LNCaP clone FGC (cell line): ENCODE measurements at regions not wholly inside any gene's neighbourhood (a gene's known extent, or its start where the extent isn't known, plus 50 kb on each side); places are given as distances from the start of the nearest gene placed in this dataset.
"Not testable (repeated sequence)": the region's sequence is repeated elsewhere in the genome, so short reads cannot be mapped to it uniquely, and the experiment has no call there.

Experiments
- DNase-seq: peaks from one replicate; pipeline ENCODE4 v3.0.0-alpha.2; 2011; ENCODE audit warnings: low read depth
- H3K4me3 ChIP-seq: 2 replicates; pipeline ENCODE4 v1.5.1; 2011; ENCODE audit warnings: mild to moderate bottlenecking, low read depth, low read length, control low read depth
- TF ChIP-seq, protein P1 (sequence below): IDR thresholded peaks from 2 replicates; pipeline ENCODE4 v1.5.1; 2012; ENCODE audit warnings: mild to moderate bottlenecking; ENCODE audit not compliant: control insufficient read depth, insufficient read depth; ENCODE audit errors: extremely low read depth

DNA sequence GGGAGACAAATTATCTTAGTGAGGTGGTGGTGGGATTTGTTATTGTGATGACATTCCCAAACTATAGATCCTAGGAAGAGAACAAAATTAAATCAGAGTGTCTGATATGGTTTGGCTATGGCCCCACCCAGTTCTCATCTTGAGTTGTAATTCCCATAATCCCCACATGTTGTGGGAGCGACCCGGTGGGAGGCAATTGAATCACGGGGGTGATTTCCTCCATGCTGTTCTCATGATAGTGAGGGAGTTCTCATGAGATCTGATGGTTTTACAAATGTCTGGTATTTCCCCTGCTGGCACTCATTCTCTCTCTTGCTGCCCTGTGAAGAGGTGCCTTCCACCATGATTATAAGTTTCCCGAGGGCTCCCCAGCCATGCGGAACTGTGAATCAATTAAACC lies 62.0 kb downstream of the RPL22L1 start:
- DNase-seq, result no peak
- H3K4me3 ChIP-seq, result no peak overlapping the region
- TF ChIP-seq, protein P1, sequence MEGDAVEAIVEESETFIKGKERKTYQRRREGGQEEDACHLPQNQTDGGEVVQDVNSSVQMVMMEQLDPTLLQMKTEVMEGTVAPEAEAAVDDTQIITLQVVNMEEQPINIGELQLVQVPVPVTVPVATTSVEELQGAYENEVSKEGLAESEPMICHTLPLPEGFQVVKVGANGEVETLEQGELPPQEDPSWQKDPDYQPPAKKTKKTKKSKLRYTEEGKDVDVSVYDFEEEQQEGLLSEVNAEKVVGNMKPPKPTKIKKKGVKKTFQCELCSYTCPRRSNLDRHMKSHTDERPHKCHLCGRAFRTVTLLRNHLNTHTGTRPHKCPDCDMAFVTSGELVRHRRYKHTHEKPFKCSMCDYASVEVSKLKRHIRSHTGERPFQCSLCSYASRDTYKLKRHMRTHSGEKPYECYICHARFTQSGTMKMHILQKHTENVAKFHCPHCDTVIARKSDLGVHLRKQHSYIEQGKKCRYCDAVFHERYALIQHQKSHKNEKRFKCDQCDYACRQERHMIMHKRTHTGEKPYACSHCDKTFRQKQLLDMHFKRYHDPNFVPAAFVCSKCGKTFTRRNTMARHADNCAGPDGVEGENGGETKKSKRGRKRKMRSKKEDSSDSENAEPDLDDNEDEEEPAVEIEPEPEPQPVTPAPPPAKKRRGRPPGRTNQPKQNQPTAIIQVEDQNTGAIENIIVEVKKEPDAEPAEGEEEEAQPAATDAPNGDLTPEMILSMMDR, result no peak

DNA sequence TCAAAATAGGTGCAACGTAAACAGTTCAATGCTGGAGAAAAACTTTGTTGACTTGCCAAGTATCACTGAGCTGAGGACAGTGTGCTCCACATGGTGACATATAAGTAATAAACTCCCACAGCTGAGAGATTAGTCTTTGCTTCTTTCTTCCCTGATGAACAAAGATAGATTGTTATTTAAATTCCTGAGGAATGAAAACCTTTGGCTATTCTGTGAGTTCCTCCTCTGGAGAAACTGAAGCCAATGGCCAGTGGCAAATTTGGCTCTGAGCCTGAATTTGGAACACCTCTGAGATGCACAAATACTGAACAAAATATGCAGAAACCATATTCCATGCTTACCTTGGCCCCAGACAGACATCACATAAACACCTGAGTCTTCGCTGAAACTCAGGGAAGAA lies 63.3 kb downstream of the RPL22L1 start:
- TF ChIP-seq, protein P1, result no peak
- no peak overlapping the region for H3K4me3 ChIP-seq
- DNase-seq, result no peak

DNA sequence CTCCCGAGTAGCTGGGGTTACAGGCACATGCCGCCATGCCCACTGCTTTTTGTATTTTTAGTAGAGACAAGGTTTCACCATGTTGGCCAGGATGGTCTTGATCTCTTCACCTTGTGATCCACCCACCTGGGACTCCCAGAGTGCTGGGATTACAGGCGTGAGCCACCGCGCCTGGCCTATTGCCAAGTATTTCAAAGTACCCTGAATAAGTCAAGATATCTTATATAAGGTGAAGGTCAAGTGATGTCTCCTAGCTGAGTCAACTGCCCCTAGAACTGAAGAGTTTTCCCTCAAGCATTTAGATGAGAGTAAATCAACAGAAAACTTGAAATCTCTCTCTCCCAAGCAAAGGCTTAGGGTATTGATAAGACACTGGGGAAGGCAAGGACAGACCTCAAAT lies 63.9 kb downstream of the RPL22L1 start:
- H3K4me3 ChIP-seq, result no peak overlapping the region
- DNase-seq, result no peak
- TF ChIP-seq, protein P1, result no peak

DNA sequence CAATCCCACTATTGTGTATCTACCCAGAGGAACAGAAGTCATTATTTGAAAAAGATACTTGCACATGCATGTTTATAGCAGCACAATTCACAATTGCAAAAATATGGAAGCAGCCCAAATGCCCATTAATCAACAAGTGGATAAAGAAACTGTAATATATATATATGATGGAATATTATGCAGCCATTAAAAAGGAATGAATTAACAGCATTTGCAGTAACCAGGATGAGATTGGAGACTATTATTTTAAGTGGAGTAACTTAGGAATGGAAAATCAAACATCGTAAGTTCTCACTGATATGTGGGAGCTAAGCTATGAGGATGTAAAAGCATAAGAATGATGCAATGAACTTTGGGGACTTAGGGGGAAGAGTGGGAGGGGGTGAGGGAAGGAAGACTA lies 64.7 kb downstream of the RPL22L1 start:
- not testable (repeated sequence) for H3K4me3 ChIP-seq, DNase-seq

DNA sequence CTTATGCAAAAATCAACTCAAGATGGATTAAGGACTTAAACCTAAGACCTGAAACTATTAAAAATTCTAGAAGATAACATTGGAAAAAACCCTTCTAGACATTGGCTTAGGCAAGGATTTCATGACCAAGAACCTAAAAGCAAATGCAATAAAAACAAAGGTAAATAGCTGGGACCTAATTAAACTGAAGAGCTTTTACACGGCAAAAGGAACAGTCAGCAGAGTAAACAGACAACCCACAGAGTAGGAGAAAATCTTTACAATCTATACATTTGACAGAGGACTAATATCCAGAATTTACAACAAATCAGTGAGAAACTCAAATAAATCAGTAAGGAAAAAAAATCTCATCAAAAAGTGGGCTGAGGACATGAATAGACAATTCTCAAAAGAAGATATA lies 65.4 kb downstream of the RPL22L1 start:
- H3K4me3 ChIP-seq, DNase-seq: not testable (repeated sequence)

DNA sequence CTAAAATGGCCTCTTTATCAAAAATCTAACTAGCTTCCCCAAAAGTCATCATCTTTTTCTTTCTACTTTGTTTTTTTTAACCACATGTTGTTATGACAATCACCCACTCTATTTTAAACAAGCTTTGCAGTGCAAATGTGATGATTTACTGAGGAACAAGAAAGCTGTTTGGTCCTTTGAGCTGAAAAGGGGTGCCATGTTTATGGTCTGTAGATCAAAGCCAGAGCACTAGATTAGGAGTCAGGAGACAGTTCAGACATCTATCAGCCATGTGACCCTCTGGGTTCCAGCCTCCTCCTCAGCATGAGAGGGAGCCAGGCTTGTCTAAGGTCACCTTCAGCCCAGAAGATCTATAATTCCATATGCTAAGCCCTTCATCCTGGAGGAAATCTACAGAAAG lies 65.9 kb downstream of the RPL22L1 start:
- H3K4me3 ChIP-seq, result no peak overlapping the region
- TF ChIP-seq, protein P1, result no peak
- no peak for DNase-seq

DNA sequence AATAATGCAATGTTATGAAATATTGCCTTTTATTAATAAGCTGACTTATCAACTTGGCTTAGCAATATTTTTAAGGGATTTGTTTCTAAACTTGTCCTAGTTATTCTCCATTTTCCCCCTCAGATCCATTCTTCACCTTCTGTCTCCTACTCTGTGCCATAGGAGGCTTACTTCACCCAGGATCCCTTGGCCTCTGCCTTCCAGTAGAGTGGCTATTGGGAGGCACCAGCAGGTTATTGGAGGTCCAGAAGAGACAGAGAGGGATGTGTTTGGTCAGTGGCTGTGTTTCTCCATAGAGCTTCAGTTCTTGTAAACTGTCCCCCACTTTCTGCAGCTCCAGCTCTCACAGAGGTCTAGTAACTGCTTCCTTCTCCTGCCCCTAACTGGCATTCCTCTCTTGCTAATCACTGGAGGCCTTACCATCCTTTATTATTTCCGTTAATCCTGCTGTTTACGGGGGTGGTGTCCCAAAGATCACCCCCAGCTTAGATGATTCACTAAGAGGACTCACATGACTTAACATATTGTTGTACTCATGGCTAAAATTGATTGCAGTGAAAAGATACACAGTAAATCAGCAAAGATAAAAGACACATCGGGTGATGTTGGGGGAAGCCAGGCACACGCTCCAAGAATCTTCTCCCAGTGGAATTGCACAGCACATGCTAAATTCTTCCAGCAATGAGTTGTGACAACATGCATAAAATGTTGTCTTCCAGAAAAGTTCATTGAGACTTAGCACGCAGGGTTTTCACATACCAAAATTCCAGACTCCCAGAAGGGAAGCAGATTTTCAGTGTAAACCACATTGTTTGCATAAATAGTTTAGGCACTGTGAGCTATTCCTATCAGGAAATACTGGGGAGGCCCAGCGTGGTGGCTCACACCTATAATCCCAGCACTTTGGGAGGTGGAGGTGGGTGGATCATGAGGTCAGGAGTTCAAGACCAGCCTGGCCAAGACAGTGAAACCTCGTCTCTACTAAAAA lies 67.5 kb downstream of the RPL22L1 start:
- DNase-seq, result no peak
- H3K4me3 ChIP-seq, result no peak overlapping the region
- TF ChIP-seq, protein P1, result no peak

DNA sequence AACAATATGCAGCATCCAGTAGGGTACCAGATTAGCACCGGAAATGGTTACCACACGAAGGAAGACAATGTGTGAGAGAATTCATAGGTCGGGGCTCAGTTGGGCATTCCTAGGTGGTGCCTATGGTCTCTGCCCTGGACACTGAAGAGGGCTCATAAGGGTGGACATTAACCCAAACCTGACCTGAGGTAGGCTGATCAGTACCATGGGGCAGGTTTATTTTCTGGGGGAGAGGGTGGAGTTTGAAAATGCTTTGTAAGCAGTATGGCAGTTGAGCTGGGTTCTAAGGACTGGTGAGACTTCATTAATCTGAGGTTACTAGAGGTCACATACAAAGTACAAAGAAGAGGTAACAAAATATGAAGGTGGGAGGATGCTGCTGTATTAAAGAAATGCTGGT lies 68.4 kb downstream of the RPL22L1 start:
- DNase-seq, result no peak
- H3K4me3 ChIP-seq, result no peak overlapping the region
- TF ChIP-seq, protein P1, result no peak

DNA sequence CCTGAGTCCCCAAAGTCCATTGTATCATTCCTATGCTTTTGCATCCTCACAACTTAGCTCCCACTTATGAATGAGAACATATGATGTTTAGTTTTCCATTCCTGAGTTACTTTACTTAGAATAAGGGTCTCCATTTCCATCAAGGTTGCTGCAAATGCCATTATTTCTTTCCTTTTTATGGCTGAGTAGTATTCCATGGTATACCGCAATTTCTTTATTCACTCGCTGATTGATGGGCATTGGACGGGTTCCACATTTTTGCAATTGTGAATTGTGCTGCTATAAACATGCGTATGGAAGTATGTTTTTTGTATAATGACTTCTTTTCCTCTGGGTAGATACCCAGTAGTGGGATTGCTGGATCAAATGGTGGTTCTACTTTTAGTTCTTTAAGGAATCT lies 69.7 kb downstream of the RPL22L1 start:
- not testable (repeated sequence) for DNase-seq, H3K4me3 ChIP-seq
